Endothelial cell of umbilical vein (primary cell): ENCODE measurements at regions not wholly inside any gene's neighbourhood (a gene's known extent, or its start where the extent isn't known, plus 50 kb on each side); places are given as distances from the start of the nearest gene placed in this dataset.
"Not testable (repeated sequence)": the region's sequence is repeated elsewhere in the genome, so short reads cannot be mapped to it uniquely, and the experiment has no call there.

Source experiments
- BruUV-seq: library from RNA; stranded (reverse); fragments of 400-500 nt; replicated peaks from 2 replicates; lab custom pipeline; 2021; lab: Mats Ljungman, UMichigan
- CTCF ChIA-PET: fragments of 300-600, 350-600 bp; sonication (Branson Sonifier 250); formaldehyde crosslinking; loops from one replicate; lab custom pipeline; 2021; ENCODE audit warnings: antibody characterized with exemption, inconsistent platforms; lab: Charles Lee
- POLR2A ChIA-PET: fragments of 300-600, 350-600 bp; sonication (Branson Sonifier 250); formaldehyde crosslinking; loops from one replicate; lab custom pipeline; 2021; ENCODE audit warnings: antibody characterized with exemption, inconsistent platforms; lab: Charles Lee
- DNase-seq: peaks from one replicate; pipeline ENCODE4 v3.0.0-alpha.2; 2011; ENCODE audit warnings: low read depth, low spot score
- FAIRE-seq: peaks from 2 replicates; lab custom pipeline; 2011; peaks lifted over from hg19 to GRCh38; lab: Jason Lieb, UNC
- H2AFZ ChIP-seq: 2 replicates; pipeline ENCODE4 v1.6.0; 2012; ENCODE audit warnings: low read depth, low read length, control low read depth, inconsistent platforms
- H3K27ac ChIP-seq: 2 replicates; pipeline ENCODE4 v1.5.1; 2011; ENCODE audit warnings: low read depth, mild to moderate bottlenecking, control low read depth, low read length, moderate library complexity; ENCODE audit not compliant: insufficient read depth
- H3K27me3 ChIP-seq, 2 experiments: 2 replicates each; pipeline versions ENCODE4 v1.6.0 to v1.6.1; 2011; ENCODE audit warnings: low read length in 2 of 2, mixed read lengths in 1 of 2; ENCODE audit not compliant: control insufficient read depth in 2 of 2, insufficient read depth in 2 of 2
- H3K36me3 ChIP-seq, 2 experiments: 2 replicates in 1 of 2; 3 replicates in 1 of 2; pipeline ENCODE4 v1.5.1; 2011; ENCODE audit warnings: low read length in 2 of 2, mild to moderate bottlenecking in 1 of 2, moderate library complexity in 1 of 2; ENCODE audit not compliant: control insufficient read depth in 2 of 2, insufficient read depth in 2 of 2; ENCODE audit errors: extremely low read depth in 1 of 2
- H3K4me1 ChIP-seq: 3 replicates; pipeline ENCODE4 v1.5.1; 2011; ENCODE audit warnings: mild to moderate bottlenecking, low read length; ENCODE audit not compliant: control insufficient read depth, insufficient read depth; ENCODE audit errors: extremely low read depth
- H3K4me2 ChIP-seq: 2 replicates; pipeline ENCODE4 v1.6.1; 2011; ENCODE audit warnings: low read length, control low read depth, mixed read lengths; ENCODE audit not compliant: insufficient read depth
- H3K4me3 ChIP-seq, 3 experiments: fragments of 200-600 bp in 1 of 3; sonication (generic), shearing (Covaris generic) in 1 of 3; replicated peaks in 1 of 3; 2 replicates each; pipeline ENCODE4 v1.5.1; 2011 to 2016; ENCODE audit warnings: control low read depth in 3 of 3, low read length in 3 of 3, mild to moderate bottlenecking in 2 of 3, inconsistent platforms in 1 of 3, low read depth in 1 of 3, moderate library complexity in 1 of 3; ENCODE audit not compliant: insufficient read depth in 1 of 3
- H3K79me2 ChIP-seq: 2 replicates; pipeline ENCODE4 v1.6.0; 2012; ENCODE audit warnings: low read length, inconsistent platforms; ENCODE audit not compliant: control insufficient read depth, insufficient read depth
- H3K9ac ChIP-seq: replicated peaks from 2 replicates; pipeline ENCODE3; 2011; ENCODE audit warnings: low read length, control low read depth; ENCODE audit not compliant: insufficient read depth; ENCODE audit errors: extremely low read depth
- H3K9me1 ChIP-seq: replicated peaks from 3 replicates; pipeline ENCODE4 v1.6.0; 2011; ENCODE audit warnings: mild to moderate bottlenecking, low read length; ENCODE audit not compliant: control insufficient read depth, insufficient read depth; ENCODE audit errors: extremely low read depth
- H3K9me3 ChIP-seq: replicated peaks from 2 replicates; pipeline ENCODE4 v1.5.1; 2012; ENCODE audit warnings: low read length, inconsistent platforms; ENCODE audit not compliant: control insufficient read depth, insufficient read depth
- H4K20me1 ChIP-seq: replicated peaks from 2 replicates; pipeline ENCODE3; 2011; ENCODE audit warnings: mild to moderate bottlenecking, low read length; ENCODE audit not compliant: control insufficient read depth, insufficient read depth; ENCODE audit errors: extremely low read depth
- EZH2 ChIP-seq: IDR thresholded peaks from 2 replicates; pipeline ENCODE4 v1.6.1; 2012; ENCODE audit warnings: borderline replicate concordance, low read depth, mild to moderate bottlenecking, moderate library complexity, low read length, inconsistent platforms; ENCODE audit not compliant: severe bottlenecking
- FOS ChIP-seq: IDR thresholded peaks from 2 replicates; pipeline ENCODE4 v1.6.1; 2011; ENCODE audit warnings: mild to moderate bottlenecking, low read length, moderate library complexity, borderline replicate concordance; ENCODE audit not compliant: insufficient read depth
- GATA2 ChIP-seq: IDR thresholded peaks from 2 replicates; pipeline ENCODE4 v1.7.0; 2011; ENCODE audit warnings: low read depth, mild to moderate bottlenecking, moderate library complexity, mixed read lengths, low read length; ENCODE audit not compliant: insufficient read length, insufficient read depth
- JUN ChIP-seq: IDR thresholded peaks from 2 replicates; pipeline ENCODE4 v1.6.1; 2011; ENCODE audit warnings: borderline replicate concordance, low read depth; ENCODE audit not compliant: insufficient read length, insufficient read depth
- MYC ChIP-seq: IDR thresholded peaks from one replicate; pipeline ENCODE4 v1.6.1; 2011; ENCODE audit warnings: mild to moderate bottlenecking, low read depth, low read length
- POLR2A ChIP-seq: IDR thresholded peaks from 2 replicates; pipeline ENCODE4 v1.6.1; 2012; ENCODE audit warnings: low read depth, mild to moderate bottlenecking, control low read depth, low read length
- POLR2AphosphoS5 ChIP-seq: IDR thresholded peaks from 2 replicates; pipeline ENCODE4 v1.6.1; 2012; ENCODE audit warnings: low read depth, mild to moderate bottlenecking, control low read depth, low read length, moderate library complexity; ENCODE audit not compliant: insufficient read depth
- dilution Hi-C: fragments of 300-500 bp; cut with MboI; formaldehyde crosslinking; loops from one replicate; pipeline ENCODE4 v1.15.0; 2019; ENCODE audit warnings: low sequenced_read_pairs; ENCODE audit not compliant: extremely low pct_ligation_motif_present
- intact Hi-C: fragments of 100-400 bp; cut with micrococcal nuclease; formaldehyde crosslinking; loops from one replicate; pipeline ENCODE4 v1.10.0; 2022
- TF ChIP-seq, protein P1 (sequence below): IDR thresholded peaks from 2 replicates; pipeline ENCODE4 v1.6.1; 2011; ENCODE audit not compliant: insufficient read depth, insufficient read length
- TF ChIP-seq, protein P2 (sequence below), 2 donors: IDR thresholded peaks; 1 replicate in 1 of 2; 2 replicates in 1 of 2; pipeline ENCODE4 v1.5.1; 2011; ENCODE audit warnings: low read length in 2 of 2, mild to moderate bottlenecking in 2 of 2, moderate library complexity in 2 of 2, control low read depth in 1 of 2, inconsistent platforms in 1 of 2, low read depth in 1 of 2; ENCODE audit not compliant: insufficient read depth in 1 of 2; ENCODE audit errors: extremely low read depth in 1 of 2

DNA sequence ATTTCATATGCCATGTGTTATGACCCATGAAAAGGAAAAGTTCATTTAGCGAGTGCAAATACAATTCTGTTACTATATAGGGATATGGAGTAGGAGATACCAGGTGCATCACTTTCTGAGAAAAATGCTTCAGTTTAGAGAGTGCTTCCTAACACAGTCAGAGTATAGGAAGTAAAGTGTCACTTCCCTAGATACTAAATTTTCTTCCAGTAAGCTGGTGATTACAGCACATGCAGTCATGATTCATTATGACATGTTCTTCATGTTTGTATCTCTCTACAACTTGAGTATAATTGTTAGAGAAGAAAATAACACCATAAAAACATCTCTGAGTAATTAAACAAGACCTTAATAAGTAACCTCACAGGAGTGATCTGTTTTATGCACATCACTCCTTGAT is 837.0 kb downstream of the DNAH5 start:
- TF ChIP-seq POLR2A (no peak), FOS (no peak), MYC (no peak)
- TF ChIP-seq, protein P1, sequence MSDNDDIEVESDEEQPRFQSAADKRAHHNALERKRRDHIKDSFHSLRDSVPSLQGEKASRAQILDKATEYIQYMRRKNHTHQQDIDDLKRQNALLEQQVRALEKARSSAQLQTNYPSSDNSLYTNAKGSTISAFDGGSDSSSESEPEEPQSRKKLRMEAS = no peak
- FAIRE-seq = no peak
- no peaks in the 10 kb centered on the region for H3K9me3 ChIP-seq
- no peak for DNase-seq
- POLR2A ChIA-PET = no interaction called here
- no peak overlapping the region for H3K4me3 ChIP-seq
- H3K4me1 ChIP-seq = no peaks in the 10 kb centered on the region
- no peaks in the 10 kb centered on the region for H3K36me3 ChIP-seq
- no peaks in the 10 kb centered on the region for H4K20me1 ChIP-seq
- H3K27me3 ChIP-seq = no peaks in the 10 kb centered on the region
- CTCF ChIA-PET = no interaction called here
- no peak overlapping the region for H3K4me2 ChIP-seq
- H3K27ac ChIP-seq = no peak overlapping the region
- H2AFZ ChIP-seq = no peak overlapping the region
- no peaks in the 10 kb centered on the region for H3K79me2 ChIP-seq
- BruUV-seq = no TSS peak
- no peaks in the 10 kb centered on the region for H3K9me1 ChIP-seq
- intact Hi-C loops = no loop called here
- dilution Hi-C loops = no loop called here
- no peak overlapping the region for H3K9ac ChIP-seq

DNA sequence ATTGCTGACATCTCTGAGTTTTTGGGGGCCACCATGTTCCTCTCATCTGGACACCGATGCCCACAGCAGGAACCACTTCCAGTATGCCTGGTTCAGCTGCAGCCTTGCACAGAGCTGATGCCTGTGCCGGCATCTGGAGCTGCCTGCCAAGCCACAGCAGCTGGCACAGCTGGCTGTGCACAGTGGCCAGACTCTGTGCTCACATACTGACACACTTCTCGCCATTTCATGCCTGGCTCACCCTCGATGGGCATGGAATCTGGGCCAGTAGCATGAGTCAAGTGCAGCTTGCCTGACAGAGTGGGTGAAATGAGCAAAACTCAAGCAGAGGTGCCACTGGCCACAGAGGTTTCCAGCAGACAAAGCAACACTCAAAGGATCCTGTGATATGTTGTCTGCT is 863.4 kb downstream of the DNAH5 start:
- Histone ChIP-seq H3K4me2 (no peak overlapping the region), H3K79me2 (no peaks in the 10 kb centered on the region), H3K9me3 (no peaks in the 10 kb centered on the region), H3K9me1 (no peaks in the 10 kb centered on the region), H3K9ac (no peak overlapping the region), H2AFZ (no peak overlapping the region), H3K4me1 (no peaks in the 10 kb centered on the region), H3K27ac (no peak overlapping the region), H3K27me3 (no peaks in the 10 kb centered on the region), H3K4me3 (no peak overlapping the region), H4K20me1 (no peaks in the 10 kb centered on the region), H3K36me3 (no peaks in the 10 kb centered on the region)
- no TSS peak for BruUV-seq
- FAIRE-seq (no peak), DNase-seq (no peak)
- ChIA-PET POLR2A (no interaction called here), CTCF (no interaction called here)
- dilution Hi-C loops (no loop called here), intact Hi-C loops (no loop called here)
- TF ChIP-seq GATA2 (no peak), FOS (no peak), JUN (no peak), EZH2 (no peak), MYC (no peak), POLR2AphosphoS5 (no peak), POLR2A (no peak)
- TF ChIP-seq, protein P1 = no peak
- TF ChIP-seq, protein P2, sequence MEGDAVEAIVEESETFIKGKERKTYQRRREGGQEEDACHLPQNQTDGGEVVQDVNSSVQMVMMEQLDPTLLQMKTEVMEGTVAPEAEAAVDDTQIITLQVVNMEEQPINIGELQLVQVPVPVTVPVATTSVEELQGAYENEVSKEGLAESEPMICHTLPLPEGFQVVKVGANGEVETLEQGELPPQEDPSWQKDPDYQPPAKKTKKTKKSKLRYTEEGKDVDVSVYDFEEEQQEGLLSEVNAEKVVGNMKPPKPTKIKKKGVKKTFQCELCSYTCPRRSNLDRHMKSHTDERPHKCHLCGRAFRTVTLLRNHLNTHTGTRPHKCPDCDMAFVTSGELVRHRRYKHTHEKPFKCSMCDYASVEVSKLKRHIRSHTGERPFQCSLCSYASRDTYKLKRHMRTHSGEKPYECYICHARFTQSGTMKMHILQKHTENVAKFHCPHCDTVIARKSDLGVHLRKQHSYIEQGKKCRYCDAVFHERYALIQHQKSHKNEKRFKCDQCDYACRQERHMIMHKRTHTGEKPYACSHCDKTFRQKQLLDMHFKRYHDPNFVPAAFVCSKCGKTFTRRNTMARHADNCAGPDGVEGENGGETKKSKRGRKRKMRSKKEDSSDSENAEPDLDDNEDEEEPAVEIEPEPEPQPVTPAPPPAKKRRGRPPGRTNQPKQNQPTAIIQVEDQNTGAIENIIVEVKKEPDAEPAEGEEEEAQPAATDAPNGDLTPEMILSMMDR (IDR thresholded peaks at IDR 0.05; ENCODE audit: extremely low read depth in 1 of 2, insufficient read depth in 1 of 2, low read depth in 1 of 2, low read length in 2 of 2) = no peak

DNA sequence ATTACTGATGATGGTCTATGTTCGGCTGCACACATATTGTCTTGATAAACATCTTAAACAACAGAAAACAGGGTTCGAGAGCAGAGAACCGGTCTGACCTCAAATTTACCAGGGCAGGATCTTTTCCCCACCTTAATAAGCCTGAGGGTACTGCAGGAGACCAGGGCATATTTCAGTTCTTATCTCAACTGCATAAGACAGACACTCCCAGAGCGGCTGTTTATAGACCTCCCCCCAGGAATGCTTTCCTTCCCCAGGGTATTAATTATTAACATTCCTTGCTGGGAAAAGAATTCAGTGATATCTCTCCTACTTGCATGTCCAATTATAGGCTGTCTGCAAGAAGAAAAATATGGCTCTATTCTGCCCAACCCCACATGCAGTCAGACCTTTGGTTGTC is 871.6 kb downstream of the DNAH5 start:
- H3K79me2 ChIP-seq, BruUV-seq, dilution Hi-C loops, H4K20me1 ChIP-seq, H3K9me3 ChIP-seq, H3K9ac ChIP-seq, H3K27ac ChIP-seq, H3K4me3 ChIP-seq, H3K9me1 ChIP-seq, H3K36me3 ChIP-seq, H3K4me1 ChIP-seq, CTCF ChIA-PET, FAIRE-seq, POLR2A ChIA-PET, DNase-seq, H2AFZ ChIP-seq, H3K4me2 ChIP-seq, intact Hi-C loops, H3K27me3 ChIP-seq: not testable (repeated sequence)
